K562 (cell line): ENCODE measurements at regions not wholly inside any gene's neighbourhood (a gene's known extent, or its start where the extent isn't known, plus 50 kb on each side); places are given as distances from the start of the nearest gene placed in this dataset.

ENCODE experiments used
- ATAC-seq: fragments of 200-7000 bp; cut with Tn5 transposase; 3 replicates; pipeline ENCODE4 v1.9.1; 2020; ENCODE audit warnings: moderate library complexity
- BruUV-seq: library from RNA; stranded (reverse); fragments of 400-500 nt; replicated peaks from 2 replicates; lab custom pipeline; 2021; lab: Mats Ljungman, UMichigan
- CTCF ChIA-PET: fragments of 300-600 bp; formaldehyde crosslinking; extraction: SDS; loops from one replicate; lab custom pipeline; 2021; ENCODE audit warnings: low intra/inter-chr PET ratio; lab: Yijun Ruan, JAX
- POLR2A ChIA-PET: fragments of 300-600, 350-650 bp; sonication (Branson Sonifier 250); formaldehyde crosslinking; extraction: SDS; loops from one replicate; lab custom pipeline; 2021; ENCODE audit warnings: antibody characterized with exemption, inconsistent platforms; lab: Yijun Ruan, JAX
- DNase-seq, 4 experiments: peaks; one replicate each; pipeline versions ENCODE4 v3.0.0 to v3.0.0-alpha.2; 2011 to 2018; ENCODE audit warnings: low spot score in 3 of 4, mixed read lengths in 3 of 4; ENCODE audit errors: extremely low read depth in 1 of 4
- FAIRE-seq: peaks from 2 replicates; lab custom pipeline; 2011; peaks lifted over from hg19 to GRCh38; lab: Jason Lieb, UNC
- H2AFZ ChIP-seq: 2 replicates; pipeline ENCODE4 v1.6.0; 2011; ENCODE audit warnings: low read depth, low read length, control low read depth, inconsistent platforms
- H3K27ac ChIP-seq: fragments of 200-600 bp; 3 replicates; pipeline ENCODE4 v1.8.0; 2011; ENCODE audit warnings: low read depth, mild to moderate bottlenecking, control low read depth, inconsistent platforms, low read length, moderate library complexity, mixed read lengths; ENCODE audit errors: extremely low read depth
- H3K27me3 ChIP-seq, 2 experiments: fragments of 300-600 bp in 1 of 2; 2 replicates in 1 of 2; 3 replicates in 1 of 2; pipeline versions ENCODE4 v1.6.0 to v1.8.0; 2011; ENCODE audit warnings: inconsistent platforms in 2 of 2, low read length in 2 of 2, mild to moderate bottlenecking in 1 of 2, mixed read lengths in 1 of 2, moderate library complexity in 1 of 2; ENCODE audit not compliant: control insufficient read depth in 2 of 2, insufficient read depth in 2 of 2
- H3K36me3 ChIP-seq: fragments of 300-600 bp; 3 replicates; pipeline ENCODE4 v1.8.0; 2011; ENCODE audit warnings: mild to moderate bottlenecking, low read length, inconsistent platforms; ENCODE audit not compliant: control insufficient read depth, insufficient read depth
- H3K4me1 ChIP-seq, 2 experiments: fragments of 200-600 bp in 1 of 2; replicated peaks in 1 of 2; 2 replicates in 1 of 2; 3 replicates in 1 of 2; pipeline versions ENCODE4 v1.5.1 to v1.8.0; 2011; ENCODE audit warnings: inconsistent platforms in 2 of 2, low read length in 2 of 2, mild to moderate bottlenecking in 1 of 2, mixed read lengths in 1 of 2, moderate library complexity in 1 of 2; ENCODE audit not compliant: control insufficient read depth in 2 of 2, insufficient read depth in 2 of 2
- H3K4me2 ChIP-seq: 2 replicates; pipeline ENCODE4 v1.6.1; 2011; ENCODE audit warnings: low read length, control low read depth, inconsistent platforms, mixed read lengths; ENCODE audit not compliant: insufficient read depth
- H3K4me3 ChIP-seq: fragments of 200-600 bp; sonication (generic), shearing (Covaris generic); 2 replicates; pipeline ENCODE4 v1.5.1; 2016; ENCODE audit warnings: control low read depth, inconsistent platforms
- H3K79me2 ChIP-seq: fragments of 200-600 bp; 3 replicates; pipeline ENCODE4 v1.8.0; 2011; ENCODE audit warnings: low read length, inconsistent platforms; ENCODE audit not compliant: control insufficient read depth, insufficient read depth
- H3K9ac ChIP-seq, 2 experiments: 2 replicates each; pipeline versions ENCODE4 v1.6.0 to v1.6.1; 2011; ENCODE audit warnings: low read depth in 2 of 2, low read length in 2 of 2, control low read depth in 1 of 2, inconsistent platforms in 1 of 2, mild to moderate bottlenecking in 1 of 2, mixed read lengths in 1 of 2; ENCODE audit not compliant: insufficient read depth in 1 of 2
- H3K9me1 ChIP-seq: one replicate; pipeline ENCODE4 v1.6.0; 2011; ENCODE audit warnings: inconsistent platforms, mild to moderate bottlenecking, low read length, moderate library complexity; ENCODE audit not compliant: control insufficient read depth, insufficient read depth
- H3K9me3 ChIP-seq: replicated peaks from 2 replicates; pipeline ENCODE4 v1.5.1; 2011; ENCODE audit warnings: low read depth, low read length, inconsistent platforms; ENCODE audit not compliant: control insufficient read depth, insufficient read depth
- H4K20me1 ChIP-seq: replicated peaks from 2 replicates; pipeline ENCODE4 v1.6.1; 2011; ENCODE audit warnings: low read length, inconsistent platforms, mixed read lengths; ENCODE audit not compliant: control insufficient read depth, insufficient read depth
- HEY1 ChIP-seq: fragments of 250-450 bp; sonication (Bioruptor Pico); IDR thresholded peaks from 2 replicates; pipeline ENCODE4 v1.5.0; 2020; ENCODE audit warnings: mild to moderate bottlenecking, moderate library complexity, borderline replicate concordance
- MAFG ChIP-seq: fragments of 450-650 bp; conservative IDR thresholded peaks from 2 replicates; pipeline ENCODE4 v1.6.1; 2016; ENCODE audit warnings: missing genetic modification characterization, missing compliant biosample characterization
- NR4A1 ChIP-seq, 2 experiments: fragments of 250-450 bp in 1 of 2; fragments of 450-650 bp in 1 of 2; sonication (Bioruptor Pico) in 1 of 2; IDR thresholded peaks; 2 replicates each; pipeline versions ENCODE4 v1.4.0 to v1.6.1; 2016 to 2020; ENCODE audit warnings: mild to moderate bottlenecking in 2 of 2, missing compliant biosample characterization in 1 of 2, missing genetic modification characterization in 1 of 2, moderate library complexity in 1 of 2
- ZNF561 ChIP-seq: fragments of 450-650 bp; formaldehyde crosslinking; conservative IDR thresholded peaks from 2 replicates; pipeline ENCODE4 v1.4.0; 2020; ENCODE audit warnings: mild to moderate bottlenecking, moderate library complexity
- WGBS: fragments of 100-300 bp; shearing (Covaris generic); methylation state at CpG from one replicate; pipeline ENCODE4 v1.1.6; 2016; ENCODE audit warnings: low coverage, mixed read lengths; ENCODE audit not compliant: insufficient coverage; ENCODE audit errors: missing lambda C conversion rate; 5-methylcytosine and 5-hydroxymethylcytosine counted together
- in situ Hi-C: fragments of 300-500 bp; cut with MboI; formaldehyde crosslinking; loops from 4 replicates; pipeline ENCODE4 v1.15.0; 2018; ENCODE audit warnings: inconsistent platforms, mixed read lengths
- intact Hi-C: fragments of 100-400 bp; cut with micrococcal nuclease; formaldehyde crosslinking; loops from 2 replicates; pipeline ENCODE4 v1.14.2; 2022

DNA sequence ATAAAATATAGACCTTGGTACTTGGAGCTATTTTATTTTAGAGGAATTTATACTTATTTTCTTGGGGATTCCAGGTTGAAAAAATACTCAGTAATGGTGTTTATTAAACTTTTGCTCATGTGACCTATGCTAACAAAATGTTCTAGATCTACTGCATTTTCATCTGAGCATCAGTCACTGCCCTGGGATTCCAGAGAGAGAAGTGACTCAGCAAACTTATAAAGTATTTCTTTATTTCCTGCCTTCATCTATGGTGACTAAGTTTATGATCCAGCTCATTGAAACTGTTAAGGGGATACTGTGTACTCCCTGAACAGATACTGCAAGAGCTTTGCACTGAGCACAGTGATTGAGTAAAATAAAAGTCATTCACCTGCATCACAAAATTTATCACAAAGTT is 298.5 kb upstream of the CDH18 start:
- BruUV-seq, result no TSS peak
- Histone ChIP-seq H4K20me1 (no peaks in the 10 kb centered on the region), H3K36me3 (no peaks in the 10 kb centered on the region), H3K9me3 (no peaks in the 10 kb centered on the region), H3K4me2 (no peak overlapping the region), H3K27me3 (no peaks in the 10 kb centered on the region), H3K9me1 (no peaks in the 10 kb centered on the region), H3K4me1 (no peaks in the 10 kb centered on the region), H3K79me2 (no peaks in the 10 kb centered on the region), H3K9ac (no peak overlapping the region), H3K4me3 (no peak overlapping the region), H3K27ac (no peak overlapping the region), H2AFZ (no peak overlapping the region)
- FAIRE-seq (no peak), DNase-seq (no peak), ATAC-seq (no peak)
- in situ Hi-C loops (no loop called here), intact Hi-C loops (no loop called here)
- CTCF ChIA-PET, result no interaction called here
- TF ChIP-seq NR4A1 (CRISPR knock-in tag; IDR thresholded peaks at IDR 0.05) (no peak), NR4A1 (tag; IDR thresholded peaks at IDR 0.05) (no peak), MAFG (tag) (0 out of 2 replicates have a peak, but pooled peaks have one; percentile 44)
- POLR2A ChIA-PET, result no interaction called here

DNA sequence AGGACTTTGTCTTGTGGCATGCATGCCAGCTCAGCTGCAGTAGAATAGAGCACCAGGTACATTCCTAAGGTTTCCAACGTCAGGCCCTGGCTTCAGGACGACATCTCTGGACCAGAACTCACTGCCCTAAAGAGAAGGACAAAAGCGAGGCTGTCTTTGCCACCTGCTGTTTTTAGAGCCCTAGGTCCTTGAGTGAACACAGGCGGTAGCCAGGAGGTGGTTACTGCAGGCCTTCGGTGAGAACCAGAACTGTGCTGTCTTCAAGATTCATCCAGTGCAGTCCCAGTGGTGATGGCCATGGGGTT is 288.9 kb upstream of the CDH18 start:
- FAIRE-seq (no peak), DNase-seq (no peak), ATAC-seq (no peak)
- TF ChIP-seq HEY1 (CRISPR knock-in tag) (no peak), ZNF561 (CRISPR knock-in tag) (no peak)
- H3K36me3 ChIP-seq, result no peaks in the 10 kb centered on the region
- 0% methylated on average over 5 of the region's 5 CpGs for WGBS
- H3K9me3 ChIP-seq, result 0 out of 2 replicates have a peak, but pooled peaks cover 2% of the 10 kb centered on the region
- ChIA-PET CTCF (no interaction called here), POLR2A (no interaction called here)
- no peak overlapping the region for H3K27ac ChIP-seq
- H3K79me2 ChIP-seq, result no peaks in the 10 kb centered on the region
- no peak overlapping the region for H3K4me2 ChIP-seq
- no peak overlapping the region for H3K9ac ChIP-seq
- no peak overlapping the region for H3K4me3 ChIP-seq
- no peaks in the 10 kb centered on the region for H4K20me1 ChIP-seq
- H2AFZ ChIP-seq, result no peak overlapping the region
- H3K4me1 ChIP-seq, result no peaks in the 10 kb centered on the region
- H3K27me3 ChIP-seq, result no peaks in the 10 kb centered on the region
- BruUV-seq, result no TSS peak
- in situ Hi-C loops, result no loop called here
- intact Hi-C loops, result no loop called here
- H3K9me1 ChIP-seq, result no peaks in the 10 kb centered on the region
